MCF 10A (cell line): ENCODE measurements at regions not wholly inside any gene's neighbourhood (a gene's known extent, or its start where the extent isn't known, plus 50 kb on each side); places are given as distances from the start of the nearest gene placed in this dataset.

Experiments
- BruUV-seq: library from RNA; stranded (reverse); fragments of 400-500 nt; replicated peaks from 2 replicates; lab custom pipeline; 2021; lab: Mats Ljungman, UMichigan
- CTCF ChIA-PET: fragments of 300-600 bp; sonication (Branson Sonifier 250); formaldehyde crosslinking; extraction: SDS; loops from one replicate; lab custom pipeline; 2021; ENCODE audit warnings: antibody characterized with exemption, inconsistent platforms; lab: Yijun Ruan, JAX
- POLR2A ChIA-PET: fragments of 300-600, 350-650 bp; sonication (Branson Sonifier 250); formaldehyde crosslinking; extraction: SDS; loops from one replicate; lab custom pipeline; 2020; ENCODE audit warnings: antibody characterized with exemption, inconsistent platforms; lab: Yijun Ruan, JAX
- DNase-seq: peaks from one replicate; pipeline ENCODE4 v3.0.0-alpha.2; 2018; ENCODE audit not compliant: unreplicated experiment
- H3K27ac Mint-ChIP-seq: one replicate; pipeline ENCODE4 v1.8.0; 2022; ENCODE audit warnings: mild to moderate bottlenecking, low read depth, mixed read lengths; ENCODE audit not compliant: unreplicated experiment
- H3K27me3 Mint-ChIP-seq: one replicate; pipeline ENCODE4 v1.8.0; 2022; ENCODE audit warnings: mixed read lengths; ENCODE audit not compliant: insufficient read depth, unreplicated experiment
- H3K36me3 Mint-ChIP-seq: one replicate; pipeline ENCODE4 v1.8.0; 2022; ENCODE audit warnings: mild to moderate bottlenecking, moderate library complexity, mixed read lengths; ENCODE audit not compliant: insufficient read depth, unreplicated experiment
- H3K4me1 Mint-ChIP-seq: one replicate; pipeline ENCODE4 v1.8.0; 2022; ENCODE audit warnings: mixed read lengths; ENCODE audit not compliant: insufficient read depth, unreplicated experiment
- H3K4me3 Mint-ChIP-seq: one replicate; pipeline ENCODE4 v1.8.0; 2022; ENCODE audit warnings: mild to moderate bottlenecking, moderate library complexity, mixed read lengths; ENCODE audit not compliant: unreplicated experiment
- H3K9me3 Mint-ChIP-seq: one replicate; pipeline ENCODE4 v1.8.0; 2022; ENCODE audit warnings: mixed read lengths; ENCODE audit not compliant: unreplicated experiment
- CTCF ChIP-seq: fragments of 200-600 bp; IDR thresholded peaks from one replicate; pipeline ENCODE4 v1.8.0; 2022; ENCODE audit warnings: antibody characterized with exemption, mild to moderate bottlenecking; ENCODE audit not compliant: unreplicated experiment
- intact Hi-C: fragments of 100-400 bp; cut with micrococcal nuclease; formaldehyde crosslinking; loops from 2 replicates; pipeline ENCODE4 v1.14.1; 2022

- Mint-ChIP-seq H3K4me1 (no peaks in the 10 kb centered on the region), H3K4me3 (no peak overlapping the region), H3K9me3 (no peaks in the 10 kb centered on the region), H3K27me3 (no peaks in the 10 kb centered on the region), H3K36me3 (no peaks in the 10 kb centered on the region), H3K27ac (no peak overlapping the region)
- intact Hi-C loops = no loop called here
- TF ChIP-seq CTCF = no peak
- ChIA-PET CTCF (no interaction called here), POLR2A (no interaction called here)
- DNase-seq = no peak
- no TSS peak for BruUV-seq
Measured at GRCh38 chr2:120994301-120994995, 258.8 kb downstream of the GLI2 start.

- intact Hi-C loops = no loop called here
- Mint-ChIP-seq H3K4me1 (no peaks in the 10 kb centered on the region), H3K27me3 (no peaks in the 10 kb centered on the region), H3K9me3 (no peaks in the 10 kb centered on the region), H3K4me3 (no peak overlapping the region), H3K27ac (no peak overlapping the region), H3K36me3 (no peaks in the 10 kb centered on the region)
- TF ChIP-seq CTCF = no peak
- DNase-seq = no peak
- ChIA-PET CTCF (interaction anchor here (0.7 to 0.9 kb wide), 2 partner anchors 16 to 73 kb away, joined by 3 to 4 read pairs; no protein-coding TSS in a partner anchor), POLR2A (no interaction called here)
- BruUV-seq = no TSS peak
Measured at GRCh38 chr2:120995152-120995551, 259.5 kb downstream of the GLI2 start.

GRCh38 chr2:120995656-120996190, 260.1 kb downstream of the GLI2 start:
- Mint-ChIP-seq H3K4me3 (no peak overlapping the region), H3K9me3 (no peaks in the 10 kb centered on the region), H3K36me3 (no peaks in the 10 kb centered on the region), H3K27me3 (no peaks in the 10 kb centered on the region), H3K27ac (no peak overlapping the region), H3K4me1 (no peaks in the 10 kb centered on the region)
- ChIA-PET POLR2A (no interaction called here), CTCF (interaction anchor here (0.7 to 0.9 kb wide), 2 partner anchors 16 to 72 kb away, joined by 3 to 4 read pairs; no protein-coding TSS in a partner anchor)
- intact Hi-C loops = no loop called here
- no TSS peak for BruUV-seq
- no peak for TF ChIP-seq CTCF
- no peak for DNase-seq

GRCh38 chr2:120999377-121000097, 263.9 kb downstream of the GLI2 start:
- no peak for DNase-seq
- no TSS peak for BruUV-seq
- TF ChIP-seq CTCF = no peak
- Mint-ChIP-seq H3K36me3 (no peaks in the 10 kb centered on the region), H3K27me3 (no peaks in the 10 kb centered on the region), H3K27ac (no peak overlapping the region), H3K4me1 (no peaks in the 10 kb centered on the region), H3K4me3 (no peak overlapping the region), H3K9me3 (no peaks in the 10 kb centered on the region)
- ChIA-PET POLR2A (interaction anchor here (0.6 kb wide), 1 partner anchor 53 kb away, joined by 3 read pairs; no protein-coding TSS in a partner anchor), CTCF (interaction anchor here (0.7 to 1.0 kb wide), 2 partner anchors 72 to 304 kb away, joined by 3 read pairs; no protein-coding TSS in a partner anchor)
- intact Hi-C loops = no loop called here
